HG03064 (cell line): ENCODE measurements at regions not wholly inside any gene's neighbourhood (a gene's known extent, or its start where the extent isn't known, plus 50 kb on each side); places are given as distances from the start of the nearest gene placed in this dataset.

Experiments used
- ATAC-seq: cut with Tn5 transposase; IDR thresholded peaks from one replicate; pipeline ENCODE4 v1.9.1; 2021; ENCODE audit warnings: low read depth; ENCODE audit not compliant: unreplicated experiment

DNA sequence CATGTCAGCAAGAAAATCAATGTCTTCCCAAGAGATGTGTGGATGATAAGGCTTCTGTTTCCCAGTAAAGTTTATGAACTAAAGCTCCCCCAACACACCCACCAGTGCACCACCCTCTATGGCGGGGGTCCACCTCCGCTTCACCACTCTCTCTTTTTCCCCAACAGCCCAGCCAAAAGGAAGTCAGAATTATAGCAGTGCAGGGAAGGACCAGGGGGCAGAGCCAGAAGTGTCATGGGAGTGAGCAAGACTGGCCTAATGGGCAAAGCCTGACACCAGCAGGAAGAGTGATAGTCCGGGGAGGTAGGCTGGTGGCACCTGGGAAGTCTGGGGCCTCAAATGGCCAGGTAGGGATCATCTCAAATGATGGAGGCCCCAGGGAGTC lies 167.7 kb downstream of the ZFP36L2 start:
- no peak for ATAC-seq

DNA sequence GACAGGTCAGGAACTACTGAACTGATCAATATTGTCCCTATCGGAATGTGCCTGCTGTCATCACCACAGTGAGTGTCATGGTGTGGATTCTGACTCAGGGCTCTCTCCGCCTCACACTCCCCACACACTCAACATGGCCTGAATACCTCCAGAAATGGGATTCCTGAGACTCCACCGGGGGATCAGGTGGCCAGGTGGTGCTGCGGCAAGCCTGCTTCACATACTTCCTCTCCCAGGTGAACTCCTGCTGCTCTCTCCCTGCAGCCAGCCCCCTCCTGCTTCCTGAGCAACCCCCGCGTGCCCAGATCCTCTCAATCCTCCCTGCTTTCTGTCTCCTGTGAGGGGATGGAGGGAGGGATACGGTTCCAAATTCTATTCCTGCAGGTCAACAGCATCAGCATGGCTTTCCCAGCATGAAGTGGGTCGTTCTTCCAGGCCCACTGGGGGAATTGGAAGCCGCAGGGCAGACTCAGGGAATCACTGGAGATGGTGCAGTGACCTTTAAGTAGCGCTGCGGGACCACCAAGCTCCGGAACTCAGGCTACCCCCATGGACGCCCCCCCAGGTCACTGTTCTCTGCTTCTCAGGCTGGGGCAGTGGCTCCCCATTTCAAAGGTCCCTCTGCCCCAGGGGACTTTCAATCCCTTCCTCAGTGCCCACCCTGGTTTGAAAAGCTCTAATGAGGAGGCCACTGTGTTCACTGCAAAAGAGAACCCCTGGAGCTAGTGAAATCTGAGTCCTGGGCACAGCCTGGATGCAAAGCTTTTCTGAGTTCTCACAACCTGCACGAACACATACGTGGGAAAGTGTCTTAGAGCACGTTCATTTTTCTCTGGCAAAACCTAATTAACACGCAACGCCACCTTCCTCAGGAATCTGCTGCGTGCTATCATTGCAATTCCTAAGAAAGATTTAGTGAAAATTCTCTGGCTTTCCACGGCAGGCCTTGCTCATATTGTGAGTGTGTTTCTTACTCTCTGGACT lies 168.4 kb downstream of the ZFP36L2 start:
- no peak for ATAC-seq

DNA sequence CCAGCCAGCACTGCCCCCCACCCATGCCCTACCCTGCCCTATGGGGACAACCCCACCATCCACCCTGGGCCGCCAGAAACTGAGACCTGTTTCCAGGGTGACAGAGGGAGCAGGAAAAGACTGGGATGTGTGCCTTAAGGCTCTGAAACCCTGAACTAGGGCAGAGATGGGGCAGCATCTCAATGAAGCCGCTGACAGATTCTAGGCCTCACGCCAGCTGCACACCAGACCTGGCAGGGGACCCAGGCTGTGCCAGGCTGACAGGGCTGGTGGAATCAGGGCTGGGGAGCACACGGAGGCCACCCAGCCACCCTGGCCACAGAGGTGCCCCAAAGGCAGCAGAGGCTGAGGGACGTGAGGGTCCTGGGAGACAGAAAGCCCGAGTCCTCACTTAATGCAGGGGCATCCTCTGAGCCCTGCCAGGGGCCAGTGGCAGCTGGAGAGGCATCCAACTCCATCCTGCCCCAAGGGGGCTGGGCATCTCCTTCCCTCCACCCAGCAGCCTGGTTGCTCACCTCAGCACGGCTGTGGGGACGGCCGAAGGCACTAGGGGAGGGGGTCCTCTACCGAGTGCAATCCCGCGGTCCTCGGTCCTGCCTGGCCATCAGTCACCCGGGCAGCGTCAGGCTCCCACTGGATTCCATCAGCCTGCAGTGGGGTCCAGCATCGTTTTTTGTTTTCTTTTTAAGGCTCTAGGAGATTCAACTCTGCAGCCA lies 169.2 kb downstream of the ZFP36L2 start:
- no peak for ATAC-seq

DNA sequence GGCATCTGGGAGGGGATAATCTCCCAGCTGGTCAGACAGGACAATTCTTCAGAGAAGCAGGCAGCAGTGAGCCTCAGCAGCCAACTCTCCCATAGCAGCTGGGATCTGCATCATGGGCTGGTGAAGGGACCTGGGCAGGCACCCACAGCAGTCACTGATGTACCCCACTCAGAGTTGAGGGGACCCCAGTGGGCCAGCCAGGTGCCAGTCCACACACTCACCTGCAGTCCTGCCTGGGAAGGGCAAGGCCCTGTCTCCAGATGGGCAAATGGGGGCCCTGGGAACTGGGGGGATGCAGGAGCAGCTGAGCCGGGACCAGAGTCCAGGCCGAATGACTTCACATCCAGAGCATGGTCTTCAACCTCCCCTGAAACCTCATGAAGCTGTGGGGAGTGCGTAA lies 170.4 kb downstream of the ZFP36L2 start:
- no peak for ATAC-seq

DNA sequence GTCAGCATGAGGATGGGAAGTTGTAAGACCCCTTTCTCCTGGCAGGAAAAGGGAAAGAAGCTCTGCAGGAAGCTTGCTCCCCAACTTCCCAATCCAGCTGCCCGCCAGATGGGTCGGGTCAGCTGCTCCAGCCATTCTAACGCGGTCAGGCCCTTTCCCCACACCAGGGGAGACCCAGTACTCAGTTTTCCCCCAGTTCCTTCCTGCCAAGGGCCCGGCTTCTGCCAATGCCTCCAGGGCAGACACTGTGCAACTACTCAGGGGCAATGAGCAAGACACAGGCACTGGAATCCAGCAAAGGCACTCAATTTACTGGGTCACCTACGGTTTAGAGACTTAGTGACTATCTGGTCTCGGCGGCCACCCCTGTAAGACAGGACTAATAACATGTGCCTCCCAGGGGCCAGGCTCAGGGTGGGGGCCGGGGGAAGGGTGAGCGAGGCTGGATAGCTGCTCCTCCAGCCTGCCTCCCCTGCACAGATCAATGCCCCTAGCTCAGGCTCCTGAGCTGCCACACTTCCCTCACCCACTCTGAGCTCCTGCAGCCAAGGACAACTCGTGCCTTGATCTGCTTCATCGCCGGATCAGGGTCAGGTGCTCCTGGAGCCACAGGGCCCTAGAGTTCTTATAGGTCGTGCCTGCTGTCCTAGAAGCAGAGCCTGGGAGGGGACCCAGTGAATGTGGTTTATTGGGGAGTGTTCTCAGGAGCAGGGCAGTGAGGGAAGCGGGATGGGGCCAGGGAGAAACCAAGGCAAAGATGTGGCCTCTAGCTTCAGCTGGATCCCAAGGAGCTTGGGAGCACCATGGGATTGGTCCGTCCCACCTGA lies 171.1 kb downstream of the ZFP36L2 start:
- ATAC-seq, result no peak

DNA sequence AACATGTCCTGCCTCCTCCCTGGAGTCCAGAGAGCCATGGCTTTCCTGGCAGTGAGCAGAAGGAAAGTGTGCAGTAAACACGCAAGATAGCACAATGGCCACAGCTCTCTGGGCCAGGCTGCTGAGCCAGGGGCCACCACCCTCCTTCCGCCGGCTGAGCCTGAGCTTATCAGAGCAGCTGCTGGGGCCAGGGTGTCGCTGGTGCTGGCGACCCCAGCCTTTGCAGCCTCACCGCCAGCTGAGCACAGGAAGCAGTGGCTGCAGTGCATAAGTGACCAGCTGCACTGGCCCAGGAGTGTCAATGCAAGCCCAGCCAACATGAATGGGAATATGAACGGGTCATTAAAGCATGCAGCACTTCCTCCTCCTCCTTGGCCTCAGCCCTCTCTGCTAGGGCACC lies 172.0 kb downstream of the ZFP36L2 start:
- no peak for ATAC-seq

DNA sequence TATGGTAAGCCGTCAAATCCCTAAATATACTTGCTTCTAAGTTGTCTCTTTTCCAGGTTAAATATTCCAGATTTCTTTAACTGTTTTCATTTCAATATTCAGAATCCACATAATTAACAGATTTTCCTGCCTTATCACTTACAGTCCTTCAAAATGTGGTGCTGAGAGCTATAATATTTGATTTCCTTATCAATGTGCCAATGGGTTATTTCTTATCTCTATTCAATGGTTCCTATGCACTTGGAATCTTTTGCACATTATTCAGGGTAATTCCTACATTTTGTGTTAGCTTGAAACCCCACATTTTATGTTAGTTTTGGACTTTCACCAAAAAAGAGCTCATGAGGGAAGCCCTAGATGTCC lies 173.5 kb downstream of the ZFP36L2 start:
- no peak for ATAC-seq

DNA sequence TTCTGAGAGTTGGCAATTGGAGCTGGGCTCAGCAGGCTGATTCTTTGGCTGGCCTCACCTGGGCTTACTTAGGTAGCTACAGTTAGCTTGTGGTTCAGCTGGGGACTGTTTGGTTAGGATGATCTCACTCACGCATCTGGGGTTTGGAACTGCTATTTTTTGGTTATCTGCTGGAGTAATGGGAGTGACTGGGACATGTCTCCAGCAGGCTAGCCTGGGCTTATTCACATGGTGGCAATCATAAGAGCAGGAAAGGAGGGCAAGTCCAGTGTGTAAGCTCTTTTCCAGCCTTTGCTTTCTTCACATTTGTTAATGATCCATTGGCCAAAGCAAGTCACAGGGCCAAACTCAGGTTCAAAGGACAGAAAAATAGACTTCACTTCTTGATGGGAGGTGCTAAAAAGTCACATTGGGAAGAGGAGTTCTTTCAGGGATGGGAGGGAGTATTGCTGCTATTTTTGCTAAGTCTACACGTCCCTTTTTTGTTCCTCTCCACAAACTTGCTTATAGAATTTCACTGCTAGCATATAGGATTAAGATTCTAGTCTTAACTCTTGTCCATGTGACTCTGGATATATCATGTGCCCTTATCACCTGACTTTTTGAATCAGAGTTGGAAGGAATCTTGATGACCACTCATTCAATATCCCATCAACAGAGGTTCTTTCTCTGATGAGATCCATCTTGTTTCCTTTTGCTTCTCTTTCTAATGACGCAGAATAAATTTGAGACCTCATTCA lies 174.0 kb downstream of the ZFP36L2 start:
- no peak for ATAC-seq

DNA sequence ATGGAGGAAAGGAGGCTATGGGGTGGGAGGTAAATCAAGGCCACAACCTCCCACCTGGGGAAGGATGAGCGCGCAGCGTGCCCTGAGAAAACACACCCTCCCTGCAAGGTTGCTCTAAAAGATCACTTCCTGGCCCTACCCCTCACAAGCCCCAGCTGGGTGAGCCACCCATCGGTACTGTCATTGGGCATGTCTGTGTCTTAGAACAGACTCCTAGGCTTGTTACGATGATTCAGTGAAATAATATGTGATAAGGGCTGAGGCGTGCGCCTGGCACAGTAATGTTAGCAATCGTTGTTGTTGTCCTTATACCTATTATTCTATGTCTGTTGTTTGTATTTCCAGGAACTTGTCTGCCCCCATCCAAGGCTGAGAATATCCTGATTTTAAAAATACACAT lies 175.1 kb downstream of the ZFP36L2 start:
- no peak for ATAC-seq

DNA sequence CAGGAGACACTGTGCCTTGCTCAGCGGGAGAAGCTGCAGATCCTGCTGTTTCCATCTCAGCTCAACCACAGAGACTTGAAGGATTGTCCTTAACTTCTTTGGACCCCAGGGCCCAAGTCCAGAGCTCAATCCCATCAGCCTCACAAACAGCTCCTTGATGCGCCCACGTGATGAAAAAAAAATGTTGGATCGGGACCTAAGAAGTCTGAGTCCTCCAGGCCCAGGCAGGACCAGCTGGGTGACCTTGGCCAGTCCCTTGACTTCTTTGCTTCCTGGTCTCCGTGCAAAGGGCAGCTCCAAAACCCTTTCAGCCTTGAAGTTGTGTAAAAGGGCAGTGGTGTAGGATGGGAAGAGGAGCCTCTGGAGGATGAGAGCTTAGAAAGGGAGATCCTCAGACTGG lies 175.5 kb downstream of the ZFP36L2 start:
- ATAC-seq, result no peak

DNA sequence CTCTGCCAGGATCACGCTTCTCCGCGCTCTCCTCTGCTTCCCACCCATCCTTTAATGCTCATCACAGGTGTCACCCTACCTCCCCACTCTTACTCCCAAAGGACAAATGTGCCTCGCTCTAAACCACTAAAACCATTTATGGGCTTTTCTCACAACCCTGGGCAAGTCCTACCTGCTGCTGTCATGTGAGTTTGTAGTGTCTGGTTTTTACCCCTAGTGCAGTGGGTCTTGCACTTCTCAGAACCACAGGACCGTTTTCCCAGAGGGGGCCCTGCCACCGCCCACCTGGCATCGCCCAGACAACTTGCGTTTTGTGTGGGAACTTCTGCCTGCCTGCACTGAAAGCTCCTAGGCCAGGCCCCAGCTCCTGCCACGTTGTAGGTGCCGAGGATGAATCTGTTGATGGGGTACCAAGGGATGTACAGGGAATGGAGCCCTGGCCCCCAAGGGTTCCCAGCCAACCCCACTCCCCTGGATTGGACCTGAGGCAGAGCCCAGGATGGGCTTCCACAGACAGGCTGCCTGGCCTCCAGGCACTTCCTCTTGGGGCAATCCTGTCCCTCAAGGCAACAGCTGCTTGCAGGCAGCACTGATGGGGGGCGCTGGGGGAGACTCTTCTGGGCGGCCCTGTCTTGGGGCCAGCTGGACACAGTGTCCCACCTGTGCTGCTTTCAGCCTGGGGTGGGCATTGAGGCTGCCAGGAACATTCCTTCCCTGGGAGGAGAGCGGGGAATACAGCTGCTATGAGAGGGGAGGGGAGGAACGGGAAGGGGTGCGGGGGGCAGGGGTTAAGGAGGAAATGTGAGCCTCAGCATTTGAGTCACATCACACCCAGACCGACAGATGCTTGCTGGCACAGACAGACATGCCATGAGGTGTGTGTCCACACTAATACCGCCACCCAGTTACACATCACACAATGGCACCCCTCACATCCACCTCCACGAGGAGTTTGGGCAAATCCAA lies 176.3 kb downstream of the ZFP36L2 start:
- ATAC-seq, result no peak

DNA sequence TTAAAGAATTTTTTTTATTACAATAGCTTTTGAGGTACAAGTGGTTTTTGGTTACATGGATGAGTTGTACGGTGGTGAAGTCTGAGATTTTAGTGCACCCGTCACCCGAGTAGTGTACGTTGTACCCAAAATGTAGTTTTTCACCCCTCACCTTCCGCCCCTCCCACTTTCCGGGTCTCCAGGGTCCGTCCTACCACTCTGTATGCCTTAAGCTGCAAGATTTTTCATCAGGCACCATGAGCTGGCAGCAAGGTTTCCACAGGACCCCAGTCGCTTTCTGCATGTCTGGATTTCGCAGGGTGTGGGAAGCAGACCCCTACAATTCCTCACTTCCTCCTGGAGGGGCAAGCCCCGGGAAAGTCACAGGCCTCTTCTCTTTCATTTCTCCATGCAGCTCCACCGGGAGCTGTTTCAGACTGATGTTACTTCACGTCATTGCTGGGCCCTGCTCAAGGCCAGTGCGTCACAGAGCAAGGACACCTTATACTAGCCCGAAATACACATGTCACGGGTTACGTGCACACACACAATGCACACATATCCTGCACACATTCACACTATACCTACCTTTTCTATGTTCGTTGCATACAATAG lies 179.1 kb downstream of the ZFP36L2 start:
- ATAC-seq, result no peak

DNA sequence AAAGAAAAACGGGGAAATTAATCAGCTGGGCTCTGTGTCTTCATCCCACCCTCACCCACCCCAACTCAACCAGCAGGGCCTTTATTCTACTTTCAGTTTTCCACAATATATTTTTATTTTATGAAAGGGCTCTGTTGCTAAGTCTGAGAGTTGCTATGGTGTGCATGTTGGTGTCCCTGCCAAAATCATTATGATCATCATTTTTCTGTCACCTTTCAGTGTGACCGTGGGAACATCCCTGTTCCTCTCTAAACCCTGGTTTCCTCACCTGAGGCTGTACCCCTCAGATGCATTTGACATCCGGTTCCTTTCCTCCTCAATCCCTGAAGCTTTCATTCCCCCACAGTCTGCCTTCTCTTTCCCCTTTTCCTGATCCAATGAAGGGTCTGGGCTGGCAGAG lies 180.5 kb downstream of the ZFP36L2 start:
- ATAC-seq, result no peak

DNA sequence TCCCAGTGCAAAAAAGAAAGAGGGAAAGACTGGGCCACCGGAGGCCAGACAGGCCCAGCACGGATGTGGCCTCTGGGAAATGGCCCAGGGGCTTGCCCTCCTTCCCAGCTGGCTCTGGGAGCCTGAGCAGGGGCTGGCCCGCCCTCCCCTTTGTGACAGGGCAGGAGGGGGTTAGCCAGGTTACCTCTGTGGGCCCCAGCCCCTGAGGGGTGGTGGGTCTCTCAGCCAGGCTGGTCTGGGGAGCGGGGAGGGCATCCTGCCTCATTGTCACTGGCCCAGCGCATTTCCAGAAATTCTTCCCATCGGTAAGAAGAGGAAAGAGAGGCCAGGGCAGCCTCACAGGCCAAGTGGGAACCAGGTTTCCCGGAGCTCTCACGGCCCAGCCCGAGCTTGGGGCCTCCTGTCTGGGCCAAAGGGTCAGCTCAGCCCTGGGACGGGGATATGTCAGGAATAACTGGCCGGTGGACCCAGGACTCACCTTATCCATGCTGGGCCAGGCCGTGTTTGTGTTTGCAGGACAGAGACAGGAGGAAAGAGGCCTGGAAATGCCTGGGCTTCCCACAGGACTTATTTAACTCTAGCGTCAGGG lies 182.2 kb downstream of the ZFP36L2 start:
- ATAC-seq, result no peak

DNA sequence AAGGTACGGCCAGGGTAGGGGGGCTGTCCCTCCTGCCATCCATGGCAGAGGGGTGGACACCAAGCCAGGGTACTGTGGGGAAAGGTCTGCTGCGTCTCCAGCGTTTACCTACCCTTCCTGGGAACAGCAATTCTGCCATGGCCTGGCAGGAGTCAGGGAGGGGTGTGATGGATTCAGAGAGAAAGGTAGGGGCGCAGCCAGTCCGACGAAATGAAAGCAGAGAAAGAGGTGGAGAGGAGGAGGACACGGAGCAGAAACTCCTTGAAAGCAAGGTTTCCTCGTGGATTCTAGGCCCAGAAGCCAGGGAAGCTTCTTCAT lies 182.9 kb downstream of the ZFP36L2 start:
- no peak for ATAC-seq

DNA sequence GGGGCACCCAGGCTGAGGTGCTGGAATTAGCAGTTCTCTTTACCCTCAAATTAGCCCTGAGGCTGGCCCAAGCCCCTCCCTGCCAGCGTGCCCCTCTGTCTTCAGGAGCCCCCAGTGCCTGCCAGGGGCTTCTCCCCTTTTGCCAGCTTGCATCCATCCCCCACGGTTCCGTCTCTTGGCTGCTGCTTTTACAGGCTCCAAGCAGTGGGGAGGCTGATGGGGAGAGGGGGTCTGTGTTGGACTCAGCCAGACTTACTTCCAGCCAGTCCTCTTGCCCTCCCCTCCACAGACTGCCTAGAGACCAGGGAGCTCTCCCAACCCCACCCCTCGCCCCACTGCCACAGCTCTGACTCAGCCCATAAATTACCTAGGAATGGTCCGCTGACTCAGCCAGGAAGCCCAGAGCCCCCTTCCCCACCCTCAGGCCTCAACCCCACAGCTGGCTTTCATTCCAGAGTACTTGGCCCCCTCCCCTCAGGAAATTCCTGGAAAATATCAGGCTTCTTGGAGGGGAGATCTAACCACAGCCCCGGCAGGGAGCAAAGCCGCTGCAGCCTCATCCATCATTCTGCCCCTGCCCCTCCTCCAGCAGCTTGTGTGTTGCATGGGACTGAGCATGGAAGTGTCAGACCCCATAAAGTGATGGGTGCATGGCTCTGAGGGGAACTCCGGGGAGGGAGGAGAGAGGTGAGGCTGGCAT lies 184.6 kb downstream of the ZFP36L2 start:
- no peak for ATAC-seq

DNA sequence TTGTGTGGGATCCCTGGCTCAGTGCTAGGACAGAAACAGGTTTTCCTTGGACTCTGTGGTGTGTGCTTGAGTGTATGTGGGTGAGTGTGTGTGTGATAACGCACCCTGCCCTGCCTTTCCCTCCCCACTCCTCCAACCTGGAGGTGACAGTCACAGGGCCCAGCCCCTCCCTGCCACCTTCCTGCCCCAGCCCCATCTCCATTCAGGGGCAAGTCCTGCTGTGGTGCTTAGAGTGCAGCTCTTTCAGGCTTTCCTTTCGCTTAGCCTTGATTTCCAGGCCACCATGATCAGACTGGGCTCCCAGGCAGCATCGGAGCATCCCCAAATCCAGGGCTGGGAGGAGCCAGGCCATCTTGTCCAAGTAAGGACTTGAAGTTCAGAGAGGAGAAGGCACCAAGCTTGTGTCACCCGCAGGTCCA lies 185.2 kb downstream of the ZFP36L2 start:
- ATAC-seq, result no peak
